ENCODE measurements at regions not wholly inside any gene's neighbourhood (a gene's known extent, or its start where the extent isn't known, plus 50 kb on each side); places are given as distances from the start of the nearest gene placed in this dataset.

GRCh38 chr11:70627219-70627618 lies 228.9 kb downstream of the CTTN start:
- DNase-seq (ENCODE audit: low spot score), result no peak

- DNase-seq (ENCODE audit: low spot score), result no peak
Measured at GRCh38 chr11:70628176-70628854, 230.0 kb downstream of the CTTN start.

- no peak for DNase-seq (ENCODE audit: low spot score)
Measured at GRCh38 chr11:70628855-70629844, 230.8 kb downstream of the CTTN start.

- DNase-seq (ENCODE audit: low spot score), result no peak
Measured at GRCh38 chr11:70630068-70630467, 231.7 kb downstream of the CTTN start.

GRCh38 chr11:70630816-70631623 lies 232.7 kb downstream of the CTTN start:
- no peak for DNase-seq (ENCODE audit: low spot score)

GRCh38 chr11:70631624-70632047 lies 233.3 kb downstream of the CTTN start:
- DNase-seq (ENCODE audit: low spot score), result no peak

GRCh38 chr11:70633610-70634009 lies 235.3 kb downstream of the CTTN start:
- no peak for DNase-seq (ENCODE audit: low spot score)

- no peak for DNase-seq (ENCODE audit: low spot score)
Measured at GRCh38 chr11:70636659-70637058, 238.3 kb downstream of the CTTN start.

- no peak for DNase-seq (ENCODE audit: low spot score)
Measured at GRCh38 chr11:70637186-70637800, 239.0 kb downstream of the CTTN start.

GRCh38 chr11:70637949-70638583 lies 239.7 kb downstream of the CTTN start:
- no peak for DNase-seq (ENCODE audit: low spot score)

- DNase-seq (ENCODE audit: low spot score), result no peak
Measured at GRCh38 chr11:70640408-70640807, 242.1 kb downstream of the CTTN start.

GRCh38 chr11:70641369-70641768 lies 243.0 kb downstream of the CTTN start:
- DNase-seq (ENCODE audit: low spot score), result no peak

- no peak for DNase-seq (ENCODE audit: low spot score)
Measured at GRCh38 chr11:70642266-70642665, 243.9 kb downstream of the CTTN start.

GRCh38 chr11:70643642-70644041 lies 245.3 kb downstream of the CTTN start:
- DNase-seq (ENCODE audit: low spot score), result no peak

GRCh38 chr11:70644343-70645060 lies 246.2 kb downstream of the CTTN start:
- DNase-seq (ENCODE audit: low spot score), result no peak

GRCh38 chr11:70645537-70645936 lies 247.2 kb downstream of the CTTN start:
- DNase-seq (ENCODE audit: low spot score), result no peak

- no peak for DNase-seq (ENCODE audit: low spot score)
Measured at GRCh38 chr11:70646272-70647049, 248.1 kb downstream of the CTTN start.

GRCh38 chr11:70647188-70648166 lies 249.1 kb downstream of the CTTN start:
- DNase-seq (ENCODE audit: low spot score), result no peak
